ENCODE measurements at regions not wholly inside any gene's neighbourhood (a gene's known extent, or its start where the extent isn't known, plus 50 kb on each side); places are given as distances from the start of the nearest gene placed in this dataset.

DNA sequence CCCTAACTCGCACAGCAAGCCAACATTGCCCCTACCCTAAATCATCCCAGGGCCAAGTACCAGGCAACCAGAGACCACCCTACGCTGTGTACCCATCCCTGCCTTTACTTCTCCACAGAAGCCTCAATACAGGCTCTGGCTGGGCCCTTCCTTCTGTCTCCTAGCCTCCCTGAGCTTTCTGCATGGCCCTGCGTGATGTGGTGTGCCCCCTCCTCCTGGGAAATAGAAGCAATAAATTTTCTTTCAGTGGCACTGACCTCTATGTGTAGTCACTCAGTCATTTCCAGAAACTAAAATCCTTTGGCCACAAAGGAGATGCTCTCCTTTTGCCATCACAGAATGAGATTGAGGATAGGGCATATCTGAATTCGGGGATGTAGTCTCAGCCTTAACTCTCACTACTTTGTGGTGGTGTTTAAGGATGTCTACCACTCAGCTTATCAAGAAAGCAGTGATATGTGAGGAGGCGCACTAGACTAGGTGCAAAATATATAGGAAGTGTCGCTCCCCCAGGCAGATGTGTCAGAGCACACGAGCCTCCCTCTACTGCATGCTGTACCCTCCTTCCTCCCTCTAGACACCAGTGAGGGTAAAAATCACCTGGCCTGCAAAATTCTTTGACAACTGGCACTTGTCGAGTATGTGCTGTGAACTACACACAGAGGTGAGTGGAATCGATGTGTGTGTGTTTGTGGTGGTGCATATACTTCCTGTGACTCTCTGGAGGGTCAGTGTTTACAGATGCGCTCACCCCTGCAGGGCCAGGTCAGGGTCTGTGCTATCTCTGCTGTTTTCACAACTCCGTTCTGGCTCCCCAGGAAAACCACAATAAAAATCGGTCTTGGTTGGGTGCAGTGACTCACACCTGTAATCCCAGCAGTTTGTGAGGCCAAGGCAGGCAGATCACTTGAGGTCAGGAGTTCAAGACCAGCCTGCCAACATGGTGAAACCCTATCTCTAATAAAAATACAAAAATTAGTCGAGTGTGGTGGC is 825.9 kb upstream of the IGFBP3 start:
- peak in 1 of 10 donors; percentile 32 for DNase-seq
- intact Hi-C loops (cut with DNase I) = no loop called here

DNA sequence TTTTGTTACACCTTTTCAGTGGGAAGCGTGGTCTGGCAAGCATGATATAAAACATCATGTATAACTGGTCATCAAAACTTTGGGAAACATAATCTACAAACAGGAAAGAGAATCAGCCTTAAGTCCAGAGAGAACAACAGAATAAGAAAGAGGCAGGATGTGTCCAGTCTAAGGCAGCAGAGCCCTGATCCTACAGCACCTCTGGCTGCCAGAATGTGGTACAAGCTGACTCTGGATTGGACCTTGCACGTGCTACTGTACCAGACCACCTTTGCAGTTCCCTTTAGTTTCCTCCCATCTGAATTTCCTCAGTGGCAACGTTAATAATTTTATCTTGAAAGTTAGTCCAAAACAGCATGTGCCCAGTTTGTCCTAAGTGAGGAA is 824.6 kb upstream of the IGFBP3 start:
- no peak for DNase-seq
- intact Hi-C loops (cut with DNase I) = no loop called here

DNA sequence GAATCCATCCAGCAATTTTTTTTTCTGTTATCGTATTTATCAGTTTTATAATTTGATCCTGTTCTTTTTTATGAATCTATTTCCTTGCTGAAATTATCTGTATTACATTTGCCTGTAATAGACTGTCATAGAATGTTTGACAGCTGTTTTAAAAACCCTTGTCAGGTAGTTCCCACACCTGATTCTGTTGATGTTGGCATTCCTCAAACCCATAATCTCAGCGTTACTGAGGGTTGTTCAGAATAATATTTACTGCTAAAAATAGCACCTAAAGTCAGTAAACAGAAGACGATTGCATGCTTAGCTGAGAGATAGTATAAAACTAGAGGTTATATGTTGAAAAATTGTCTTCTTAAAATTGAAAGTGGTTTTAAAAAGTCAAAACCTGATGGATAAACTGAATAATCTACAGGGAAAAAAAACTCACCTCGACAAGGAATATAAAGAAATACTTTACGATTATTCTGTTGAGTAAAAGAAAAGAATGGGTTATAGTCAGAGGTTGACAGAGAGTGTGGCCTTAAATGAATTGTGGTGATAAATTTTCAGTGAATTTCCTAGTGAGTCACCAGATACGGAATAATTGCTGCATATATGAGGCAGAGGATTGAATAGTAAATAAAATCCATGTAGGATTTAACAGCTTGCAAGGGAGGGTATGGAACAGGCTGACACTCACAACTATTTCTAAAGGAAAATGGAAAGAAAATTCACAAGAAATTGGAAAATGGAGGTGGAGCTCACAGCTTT is 824.1 kb upstream of the IGFBP3 start:
- DNase-seq = no peak
- intact Hi-C loops (cut with DNase I) = no loop called here

DNA sequence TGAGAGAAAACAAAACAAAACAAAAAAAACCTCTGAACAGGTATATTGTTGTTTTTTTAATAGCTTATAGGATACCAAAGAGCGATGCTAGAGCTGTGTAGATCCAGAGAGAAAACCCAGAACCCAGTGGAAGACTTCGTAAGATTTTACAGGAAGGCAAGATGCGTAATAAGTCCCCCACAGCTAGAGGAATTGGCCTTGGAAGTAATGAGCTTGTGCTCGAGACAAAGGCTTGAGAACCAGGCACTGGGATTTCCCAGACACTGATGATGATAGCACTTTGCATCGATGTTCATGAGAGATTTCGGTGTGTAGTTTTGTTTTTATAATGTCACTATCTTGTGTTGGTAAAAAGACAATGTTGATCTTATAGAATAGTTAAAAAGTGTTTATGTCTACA is 821.5 kb upstream of the IGFBP3 start:
- intact Hi-C loops (cut with DNase I) = no loop called here
- DNase-seq = no peak

DNA sequence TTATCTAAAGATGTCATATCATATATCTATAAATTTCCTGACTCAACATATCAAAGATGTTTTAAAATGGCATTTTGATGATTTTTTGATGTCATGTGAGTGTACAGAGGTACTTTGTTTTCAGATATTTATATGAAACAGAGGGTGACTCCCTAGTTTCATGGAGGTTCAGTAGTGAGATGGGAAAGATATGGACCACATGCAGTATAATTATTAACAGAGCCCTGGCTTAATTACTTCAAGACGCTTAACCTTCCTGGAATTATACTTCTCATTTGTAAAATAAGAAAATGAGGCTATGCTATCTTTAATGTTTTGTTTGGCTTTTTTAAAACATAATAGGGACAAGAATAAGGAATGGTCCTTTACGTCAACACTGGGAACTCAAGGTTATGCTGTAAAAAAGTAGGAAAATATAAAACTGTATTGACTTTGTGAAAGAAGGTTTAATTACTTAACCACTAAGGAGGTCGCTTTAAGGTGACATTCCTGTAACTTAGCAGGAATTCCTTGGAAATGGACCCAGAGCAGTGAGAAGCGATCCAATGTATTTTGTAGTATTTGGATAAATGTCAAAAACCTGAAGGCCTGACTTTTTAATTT is 821.0 kb upstream of the IGFBP3 start:
- no peak for DNase-seq

DNA sequence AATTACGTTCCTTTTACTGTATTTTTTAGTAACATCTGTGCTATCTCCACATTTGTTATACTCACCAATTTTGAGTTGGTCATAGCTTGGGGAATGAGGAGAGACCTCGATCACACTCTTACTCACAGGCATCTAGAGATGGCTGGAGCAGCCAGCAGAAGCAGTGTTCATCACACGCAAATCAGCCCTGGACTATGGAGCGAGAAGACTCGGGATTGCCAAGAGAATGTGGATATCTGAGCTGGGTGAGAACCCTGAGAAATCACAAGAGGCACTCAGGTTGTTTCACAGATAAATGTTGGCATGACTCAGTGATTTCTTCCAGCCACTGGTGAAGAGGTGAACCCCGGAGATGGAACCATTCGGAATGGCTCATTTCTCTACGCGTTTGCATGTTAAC is 820.1 kb upstream of the IGFBP3 start:
- intact Hi-C loops (cut with DNase I) = no loop called here
- DNase-seq = no peak

More for the DNA sequence above, 821.0 kb upstream of the IGFBP3 start:
- intact Hi-C loops (cut with DNase I) = no loop called here

DNA sequence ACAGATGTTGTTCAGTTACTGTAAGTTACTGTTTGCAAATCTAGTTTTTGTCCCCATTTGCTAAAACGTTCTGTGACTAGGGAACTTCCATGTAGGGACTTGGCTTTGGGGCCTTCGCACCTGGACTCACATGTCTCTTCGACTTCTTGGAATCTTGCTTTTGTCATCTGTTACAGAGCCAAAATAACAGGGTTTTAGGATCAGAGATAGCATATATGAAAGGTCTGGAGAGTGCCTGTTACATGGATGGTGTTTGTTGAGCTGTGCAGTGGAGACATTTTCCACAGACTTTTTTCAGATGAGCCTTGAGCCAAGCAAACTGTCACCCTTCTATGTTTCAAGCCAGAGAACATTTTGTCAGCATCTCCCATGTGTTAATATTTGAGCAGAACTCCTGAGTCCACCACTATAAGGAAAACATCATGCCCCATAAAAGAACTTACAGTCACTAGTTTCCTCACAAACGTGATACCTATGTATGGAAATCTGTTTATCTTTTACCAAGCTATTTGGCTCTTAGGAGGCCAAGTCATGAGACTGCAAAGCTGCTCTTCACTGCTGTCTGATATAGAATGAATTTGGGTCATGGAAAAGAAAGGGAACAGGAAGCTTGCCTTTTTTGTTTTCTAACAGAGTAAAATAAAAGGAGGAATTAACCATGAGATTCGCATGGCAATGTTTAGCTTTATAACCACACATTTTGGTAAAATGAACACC is 818.6 kb upstream of the IGFBP3 start:
- intact Hi-C loops (cut with DNase I) = no loop called here
- DNase-seq = no peak

DNA sequence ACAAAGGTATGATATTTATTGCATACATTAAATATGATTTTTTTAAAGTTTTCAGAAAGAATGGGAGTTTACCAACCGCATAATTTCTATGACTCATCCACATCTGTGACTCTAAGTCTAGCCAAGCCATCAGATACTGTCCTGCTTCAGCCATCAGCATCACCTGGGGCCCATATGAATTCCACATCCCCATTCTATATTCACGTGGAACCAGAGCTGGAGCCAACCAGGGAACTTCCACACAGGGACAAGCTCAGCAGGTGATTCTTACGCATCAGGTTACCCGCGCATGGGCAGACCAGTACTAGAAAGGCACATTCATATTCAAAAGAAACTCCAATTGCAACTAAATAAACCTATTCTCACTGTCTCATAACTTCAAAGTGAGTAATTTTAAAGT is 817.7 kb upstream of the IGFBP3 start:
- intact Hi-C loops (cut with DNase I) = no loop called here
- DNase-seq = no peak

DNA sequence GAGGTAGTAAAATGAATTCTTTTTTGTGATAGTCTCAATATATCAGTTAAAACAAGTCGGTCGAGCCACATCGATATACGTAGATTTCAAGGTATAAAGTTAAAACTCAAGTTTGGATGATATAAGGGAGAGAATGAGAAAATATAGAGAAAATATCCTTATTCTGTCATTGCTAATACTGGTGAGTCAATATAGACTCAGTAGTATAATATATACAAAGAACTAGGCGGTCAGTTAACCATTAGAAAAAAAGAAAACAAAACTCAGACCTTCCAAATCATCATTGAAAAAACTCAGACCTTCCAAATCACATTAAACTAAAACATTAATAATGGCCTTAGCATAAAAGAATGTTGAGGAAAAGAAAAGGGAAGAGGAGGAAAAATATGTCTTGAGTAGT is 817.1 kb upstream of the IGFBP3 start:
- intact Hi-C loops (cut with DNase I) = no loop called here

DNA sequence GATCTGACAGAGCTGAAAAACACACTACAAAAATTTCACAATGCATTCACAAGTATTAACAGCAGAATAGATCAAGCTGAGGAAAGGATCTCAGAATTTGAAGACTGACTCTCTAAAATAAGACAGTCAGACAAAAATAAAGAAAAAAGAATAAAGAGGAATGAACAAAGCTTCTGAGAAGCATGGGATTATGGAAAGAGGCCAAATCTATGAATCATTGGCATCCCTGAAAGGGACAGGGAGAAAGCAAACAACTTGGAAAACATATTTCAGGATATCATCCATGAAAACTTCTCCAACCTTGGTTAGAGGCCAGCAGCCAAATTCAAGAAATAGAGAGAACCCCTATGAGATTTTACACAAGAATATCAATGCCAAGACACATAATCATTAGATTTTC is 804.8 kb upstream of the IGFBP3 start:
- no peak for DNase-seq
- intact Hi-C loops (cut with DNase I) = no loop called here

More for the DNA sequence above, 817.1 kb upstream of the IGFBP3 start:
- no peak for DNase-seq

DNA sequence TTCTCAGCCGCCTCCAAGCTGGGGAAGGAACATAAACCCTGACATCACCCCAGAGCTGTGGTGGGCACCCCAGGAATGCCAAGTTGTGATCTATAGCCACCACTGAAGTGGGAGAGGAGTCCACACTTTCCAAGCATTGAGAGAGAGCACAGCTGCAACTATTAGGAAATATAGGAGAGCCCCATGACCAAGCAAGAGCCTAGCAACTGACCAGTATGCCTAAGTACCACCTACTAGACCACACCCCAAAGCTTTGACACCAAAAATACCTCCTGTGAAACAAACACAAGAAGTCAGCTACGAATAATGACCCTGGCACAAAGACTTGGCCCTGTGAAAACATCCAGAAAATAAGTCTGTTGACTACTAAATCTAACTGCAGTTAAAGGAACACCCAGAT is 804.1 kb upstream of the IGFBP3 start:
- no peak for DNase-seq
- intact Hi-C loops (cut with DNase I) = no loop called here

DNA sequence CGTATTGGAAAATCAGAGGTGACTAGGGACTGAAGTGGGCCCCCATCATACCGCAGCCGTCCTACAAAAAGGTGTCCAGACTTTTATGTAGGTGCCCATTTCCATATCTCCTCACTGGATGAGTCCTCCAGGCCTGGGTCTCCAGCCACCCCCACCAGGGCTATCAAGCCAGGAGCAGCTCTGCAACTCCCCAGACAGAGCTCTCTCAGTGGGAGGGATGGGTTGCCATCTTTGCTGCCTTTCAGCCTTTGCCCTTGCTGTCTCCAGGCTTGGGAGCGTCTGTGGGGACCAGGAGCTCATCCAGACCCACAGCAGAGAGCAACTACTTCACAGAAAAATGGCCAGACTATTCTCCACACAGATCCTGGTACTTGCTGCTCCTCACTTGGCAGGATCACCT is 802.7 kb upstream of the IGFBP3 start:
- intact Hi-C loops (cut with DNase I) = no loop called here
- DNase-seq = peak in 1 of 10 donors; percentile 60

DNA sequence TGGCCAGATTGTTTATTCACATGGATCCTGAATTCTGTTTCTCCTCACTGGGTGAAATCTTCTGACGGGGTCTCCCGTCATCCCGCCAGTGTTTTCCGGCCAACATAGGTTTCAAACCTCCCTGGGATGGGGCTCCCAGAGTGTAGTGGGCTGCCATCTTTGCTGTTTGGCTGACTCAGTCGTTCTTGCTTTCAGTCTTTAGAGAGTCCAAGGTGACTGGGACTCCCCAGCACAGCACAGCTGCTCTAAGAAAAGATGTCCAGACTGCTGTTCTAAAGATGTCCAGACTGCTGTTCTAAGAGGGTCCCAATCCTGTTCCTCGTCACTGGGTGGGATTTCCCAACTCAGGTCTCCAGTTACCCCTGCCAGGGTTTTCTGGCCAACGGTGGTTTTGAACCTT is 801.9 kb upstream of the IGFBP3 start:
- no peak for DNase-seq
- intact Hi-C loops (cut with DNase I) = no loop called here

DNA sequence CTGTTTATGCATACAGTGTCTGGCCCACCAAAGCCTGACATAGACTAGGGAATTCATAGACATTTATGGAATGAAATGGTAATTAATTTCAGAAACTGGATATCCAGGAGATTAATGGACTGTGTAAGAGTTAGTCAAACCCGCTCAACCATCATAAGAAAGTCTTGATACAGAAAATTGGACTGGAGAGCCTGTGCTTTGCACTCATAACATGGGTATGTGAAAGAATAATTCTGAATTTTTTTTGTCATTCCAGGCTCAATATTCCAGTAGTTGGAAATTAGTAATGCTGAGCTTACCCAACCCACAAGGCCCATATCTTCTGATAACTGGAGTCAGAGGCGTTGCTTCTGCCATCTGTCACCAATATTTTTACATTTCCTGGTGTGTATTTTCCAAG is 799.7 kb upstream of the IGFBP3 start:
- no peak for DNase-seq
- intact Hi-C loops (cut with DNase I) = no loop called here

DNA sequence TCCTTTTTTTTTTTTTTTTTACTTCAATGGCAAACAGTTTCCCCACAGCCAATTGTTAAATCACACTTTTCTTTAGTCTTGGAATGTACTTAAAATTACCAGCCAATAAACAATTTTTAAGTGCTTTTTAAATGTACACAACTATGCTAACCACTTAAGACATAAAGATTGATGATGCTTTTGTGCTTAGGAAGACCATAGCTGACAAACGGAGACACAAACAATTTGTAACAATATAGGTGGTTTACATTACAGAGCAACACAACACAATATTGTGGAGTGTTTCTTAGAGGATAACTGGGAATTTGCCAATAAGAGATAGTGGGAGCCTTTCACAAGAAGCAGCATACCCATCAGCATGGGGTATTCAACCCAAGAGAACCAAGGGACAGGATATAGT is 798.5 kb upstream of the IGFBP3 start:
- intact Hi-C loops (cut with DNase I) = no loop called here
- no peak for DNase-seq

DNA sequence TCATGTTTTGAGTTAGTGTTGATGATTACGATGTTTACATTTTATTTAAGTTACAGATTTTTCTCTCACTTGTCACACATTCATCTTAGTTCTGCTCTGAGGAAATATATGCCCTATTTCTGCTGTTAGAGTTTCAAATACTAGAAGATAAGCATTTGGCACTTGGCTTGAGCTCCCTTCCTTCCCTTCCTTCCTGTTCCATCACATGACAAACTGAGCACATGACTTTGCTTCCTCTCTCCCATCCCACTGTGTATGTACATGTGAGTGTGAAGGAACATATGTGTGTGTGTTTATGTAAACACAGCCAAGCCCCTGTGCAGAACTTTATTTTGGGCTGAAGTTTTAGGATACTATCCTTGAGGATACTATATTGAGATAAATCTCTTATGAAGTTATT is 795.9 kb upstream of the IGFBP3 start:
- no peak for DNase-seq
- intact Hi-C loops (cut with DNase I) = no loop called here

DNA sequence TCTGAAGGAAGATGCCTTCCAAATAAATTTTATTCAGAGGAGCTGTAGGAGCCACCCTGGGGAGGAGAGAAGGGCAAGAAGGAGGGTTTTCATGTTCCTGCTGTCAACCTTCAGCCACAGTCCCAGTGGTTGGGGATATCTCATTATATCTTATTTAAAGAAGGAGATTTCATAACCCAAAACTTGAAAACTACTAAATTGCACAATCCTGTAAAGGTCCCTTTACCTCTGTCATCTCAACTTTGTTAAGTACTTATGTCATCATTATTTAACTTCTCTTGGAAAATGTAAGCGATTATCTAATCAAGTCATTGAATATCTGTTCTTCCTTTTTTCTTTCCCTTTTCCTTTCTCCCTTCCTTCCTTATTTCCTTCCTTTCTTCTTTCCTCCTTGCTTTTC is 794.5 kb upstream of the IGFBP3 start:
- intact Hi-C loops (cut with DNase I) = no loop called here
- no peak for DNase-seq

DNA sequence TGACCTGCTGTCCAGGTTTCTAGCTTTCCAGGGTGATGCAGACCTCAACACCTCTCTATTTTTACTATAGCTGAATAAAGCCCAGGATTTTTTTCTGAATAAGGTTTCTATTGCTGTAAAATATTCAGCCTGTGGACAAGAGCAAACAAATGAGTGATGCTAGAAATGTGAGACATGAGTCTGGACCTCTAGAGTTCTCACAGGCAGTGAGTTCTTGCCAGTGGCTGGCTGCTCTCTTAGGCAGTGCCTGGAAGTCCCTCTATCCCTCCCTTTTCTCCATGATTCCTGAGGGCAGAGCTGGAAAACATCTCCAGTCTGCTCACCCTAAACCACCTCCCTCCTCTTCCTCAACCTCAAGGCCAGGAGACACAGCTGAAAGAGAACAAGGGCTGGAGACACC is 793.8 kb upstream of the IGFBP3 start:
- no peak for DNase-seq
- intact Hi-C loops (cut with DNase I) = no loop called here

DNA sequence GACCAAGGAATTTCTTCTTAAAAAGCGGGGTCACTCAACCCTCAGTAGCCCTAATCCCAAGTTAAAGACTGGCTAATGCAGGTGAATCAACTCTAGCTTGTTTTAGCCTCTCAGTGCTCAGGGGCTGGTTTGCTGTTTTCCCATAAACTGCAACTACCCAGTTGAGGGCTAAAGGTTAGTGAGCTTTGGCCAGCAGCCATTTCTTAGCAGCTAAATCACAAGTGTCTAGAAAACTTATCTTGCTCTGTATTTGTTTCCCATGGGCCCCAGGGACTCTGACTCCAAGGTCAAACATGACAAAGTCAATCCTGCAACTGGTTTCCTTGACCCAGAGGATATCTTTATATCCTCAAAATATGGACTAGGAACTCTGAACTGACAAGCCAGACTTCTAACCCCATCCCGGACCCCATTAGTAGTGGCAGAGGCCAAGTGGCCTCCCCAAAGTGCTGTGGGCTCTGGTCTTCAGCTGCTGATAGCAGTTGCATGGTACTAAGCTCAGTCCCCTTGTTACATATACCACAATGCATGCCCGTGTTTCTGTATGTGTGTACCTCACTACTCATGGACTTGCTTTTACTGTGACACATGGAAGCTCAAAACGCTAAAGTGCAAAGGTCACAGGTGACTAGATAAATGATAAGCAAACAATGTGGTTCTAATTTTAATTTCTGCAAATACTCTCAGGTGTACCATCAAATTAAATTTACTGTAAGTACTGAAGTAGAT is 793.0 kb upstream of the IGFBP3 start:
- no peak for DNase-seq
- intact Hi-C loops (cut with DNase I) = no loop called here

DNA sequence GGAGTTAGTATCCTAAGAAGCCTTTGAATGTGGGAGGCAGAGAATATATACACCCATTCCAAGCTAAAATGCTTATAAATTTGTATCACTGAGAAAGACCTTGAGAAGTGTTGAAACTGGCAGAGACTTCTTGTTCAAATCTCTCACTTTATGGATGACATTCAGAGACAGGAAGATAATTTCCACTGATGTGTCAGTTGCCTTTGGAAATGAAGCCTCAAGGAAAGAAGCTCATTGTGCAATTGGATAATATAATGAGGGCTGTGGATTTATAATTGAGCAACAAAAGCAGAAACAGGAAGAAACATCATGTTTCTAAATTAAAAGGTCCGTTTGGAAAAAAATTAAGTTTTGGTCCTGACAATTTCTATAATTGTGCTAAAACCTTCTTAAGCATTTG is 789.9 kb upstream of the IGFBP3 start:
- DNase-seq = no peak
- intact Hi-C loops (cut with DNase I) = no loop called here
